GM23338 (cell line): ENCODE measurements at regions not wholly inside any gene's neighbourhood (a gene's known extent, or its start where the extent isn't known, plus 50 kb on each side); places are given as distances from the start of the nearest gene placed in this dataset.

Source experiments
- ATAC-seq: fragments of 200-7000 bp; cut with Tn5 transposase; 3 replicates; pipeline ENCODE4 v1.9.1; 2020
- DNase-seq: peaks from one replicate; pipeline ENCODE4 v3.0.0-alpha.2; 2015; ENCODE audit warnings: low spot score
- H2AFZ ChIP-seq: fragments of 200-600 bp; sonication (generic); 2 replicates; pipeline ENCODE4 v1.8.0; 2016; ENCODE audit warnings: antibody characterized with exemption, mild to moderate bottlenecking, moderate library complexity
- H3F3A ChIP-seq: fragments of 200-600 bp; sonication (generic); replicated peaks from 2 replicates; pipeline ENCODE4 v1.8.0; 2017; ENCODE audit warnings: antibody characterized with exemption, mixed run types, low read depth
- H3K27ac ChIP-seq: fragments of 200-600 bp; sonication (generic); 2 replicates; pipeline ENCODE4 v1.6.1; 2016; ENCODE audit warnings: low read depth
- H3K27me3 ChIP-seq: fragments of 200-600 bp; sonication (generic); 2 replicates; pipeline ENCODE4 v1.8.0; 2016; ENCODE audit warnings: mild to moderate bottlenecking, mixed run types, moderate library complexity; ENCODE audit not compliant: insufficient read depth
- H3K36me3 ChIP-seq: fragments of 200-600 bp; sonication (generic); 2 replicates; pipeline ENCODE4 v1.8.0; 2016; ENCODE audit warnings: mild to moderate bottlenecking; ENCODE audit not compliant: insufficient read depth
- H3K4me1 ChIP-seq: fragments of 200-600 bp; sonication (generic); 2 replicates; pipeline ENCODE4 v1.8.0; 2016; ENCODE audit warnings: mild to moderate bottlenecking, moderate library complexity; ENCODE audit not compliant: insufficient read depth
- H3K4me2 ChIP-seq: fragments of 200-600 bp; sonication (generic); 2 replicates; pipeline ENCODE4 v1.7.1; 2017; ENCODE audit warnings: mixed run types
- H3K4me3 ChIP-seq: fragments of 200-600 bp; sonication (generic); 2 replicates; pipeline ENCODE4 v1.6.1; 2016; ENCODE audit warnings: mixed run types
- H3K79me2 ChIP-seq: fragments of 200-600 bp; sonication (generic); replicated peaks from 2 replicates; pipeline ENCODE4 v1.8.0; 2017; ENCODE audit warnings: mild to moderate bottlenecking; ENCODE audit not compliant: insufficient read depth
- H3K9me2 ChIP-seq: fragments of 200-600 bp; sonication (generic); 2 replicates; pipeline ENCODE4 v1.8.0; 2017; ENCODE audit not compliant: insufficient read depth
- H4K20me1 ChIP-seq: fragments of 200-600 bp; sonication (generic); replicated peaks from 2 replicates; pipeline ENCODE4 v1.8.0; 2017; ENCODE audit warnings: mild to moderate bottlenecking; ENCODE audit not compliant: insufficient read depth
- H3K27ac Mint-ChIP-seq: 2 replicates; pipeline ENCODE4 v1.8.0; 2020; ENCODE audit warnings: inconsistent platforms, mild to moderate bottlenecking, moderate library complexity, mixed read lengths
- H3K27me3 Mint-ChIP-seq: 3 replicates; pipeline ENCODE4 v1.8.0; 2022; ENCODE audit warnings: low read depth, mild to moderate bottlenecking, moderate library complexity, mixed read lengths, inconsistent platforms; ENCODE audit not compliant: insufficient read depth, poor library complexity
- H3K36me3 Mint-ChIP-seq: 3 replicates; pipeline ENCODE4 v1.8.0; 2021; ENCODE audit warnings: low read depth, mild to moderate bottlenecking, inconsistent platforms, moderate library complexity, mixed read lengths
- H3K4me1 Mint-ChIP-seq: 3 replicates; pipeline ENCODE4 v1.8.0; 2020; ENCODE audit warnings: mild to moderate bottlenecking, inconsistent platforms, mixed read lengths
- H3K4me3 Mint-ChIP-seq: 3 replicates; pipeline ENCODE4 v1.8.0; 2021; ENCODE audit warnings: moderate library complexity, mild to moderate bottlenecking, inconsistent platforms, mixed read lengths
- H3K9me3 Mint-ChIP-seq: 3 replicates; pipeline ENCODE4 v1.8.0; 2020; ENCODE audit warnings: moderate library complexity, mild to moderate bottlenecking, inconsistent platforms, mixed read lengths
- CREB1 ChIP-seq: fragments of 250-450 bp; sonication (Bioruptor Pico); IDR thresholded peaks from 2 replicates; pipeline ENCODE4 v1.5.0; 2020; ENCODE audit warnings: low read depth, mild to moderate bottlenecking, moderate library complexity
- EZH2 ChIP-seq: fragments of 200-600 bp; sonication (generic); IDR thresholded peaks from one replicate; pipeline ENCODE4 v1.8.0; 2017; ENCODE audit warnings: antibody characterized with exemption, mild to moderate bottlenecking, low read depth; ENCODE audit not compliant: unreplicated experiment
- EZH2phosphoT487 ChIP-seq: fragments of 200-600 bp; sonication (generic); IDR thresholded peaks from one replicate; pipeline ENCODE4 v1.8.1; 2018; ENCODE audit warnings: antibody characterized with exemption; ENCODE audit not compliant: unreplicated experiment
- JUNB ChIP-seq: IDR thresholded peaks from one replicate; pipeline ENCODE4 v1.6.1; 2016; ENCODE audit warnings: antibody characterized with exemption; ENCODE audit not compliant: unreplicated experiment
- NANOG ChIP-seq: IDR thresholded peaks from 2 replicates; pipeline ENCODE4 v1.6.1; 2016; ENCODE audit warnings: antibody characterized with exemption, borderline replicate concordance
- STAT1 ChIP-seq: IDR thresholded peaks from one replicate; pipeline ENCODE4 v1.6.1; 2016; ENCODE audit warnings: antibody characterized with exemption; ENCODE audit not compliant: unreplicated experiment
- ZNF114 ChIP-seq: fragments of 250-450 bp; sonication (Bioruptor Pico); IDR thresholded peaks from 2 replicates; pipeline ENCODE4 v1.5.0; 2020; ENCODE audit warnings: mild to moderate bottlenecking, moderate library complexity
- ZNF331 ChIP-seq: fragments of 250-450 bp; sonication (Bioruptor Pico); IDR thresholded peaks from 2 replicates; pipeline ENCODE4 v1.5.0; 2020; ENCODE audit warnings: low read depth, mild to moderate bottlenecking, moderate library complexity
- TF ChIP-seq, protein P1 (sequence below), 2 experiments: fragments of 200-600 bp in 1 of 2; sonication (generic) in 1 of 2; conservative IDR thresholded peaks; 2 replicates each; pipeline versions ENCODE4 v1.5.1 to v1.6.1; 2016 to 2017; ENCODE audit warnings: antibody characterized with exemption in 2 of 2, low read depth in 2 of 2, mild to moderate bottlenecking in 2 of 2, moderate library complexity in 1 of 2
- TF ChIP-seq, protein P2 (sequence below): fragments of 250-450 bp; sonication (Bioruptor Pico); IDR thresholded peaks from 2 replicates; pipeline ENCODE4 v1.5.0; 2020; ENCODE audit warnings: mild to moderate bottlenecking, moderate library complexity
- TF ChIP-seq, protein P3 (sequence below): IDR thresholded peaks from 2 replicates; pipeline ENCODE4 v1.6.1; 2016; ENCODE audit warnings: antibody characterized with exemption
- TF ChIP-seq, protein P4 (sequence below): IDR thresholded peaks from one replicate; pipeline ENCODE4 v1.6.1; 2018; ENCODE audit warnings: antibody characterized with exemption; ENCODE audit not compliant: unreplicated experiment

DNA sequence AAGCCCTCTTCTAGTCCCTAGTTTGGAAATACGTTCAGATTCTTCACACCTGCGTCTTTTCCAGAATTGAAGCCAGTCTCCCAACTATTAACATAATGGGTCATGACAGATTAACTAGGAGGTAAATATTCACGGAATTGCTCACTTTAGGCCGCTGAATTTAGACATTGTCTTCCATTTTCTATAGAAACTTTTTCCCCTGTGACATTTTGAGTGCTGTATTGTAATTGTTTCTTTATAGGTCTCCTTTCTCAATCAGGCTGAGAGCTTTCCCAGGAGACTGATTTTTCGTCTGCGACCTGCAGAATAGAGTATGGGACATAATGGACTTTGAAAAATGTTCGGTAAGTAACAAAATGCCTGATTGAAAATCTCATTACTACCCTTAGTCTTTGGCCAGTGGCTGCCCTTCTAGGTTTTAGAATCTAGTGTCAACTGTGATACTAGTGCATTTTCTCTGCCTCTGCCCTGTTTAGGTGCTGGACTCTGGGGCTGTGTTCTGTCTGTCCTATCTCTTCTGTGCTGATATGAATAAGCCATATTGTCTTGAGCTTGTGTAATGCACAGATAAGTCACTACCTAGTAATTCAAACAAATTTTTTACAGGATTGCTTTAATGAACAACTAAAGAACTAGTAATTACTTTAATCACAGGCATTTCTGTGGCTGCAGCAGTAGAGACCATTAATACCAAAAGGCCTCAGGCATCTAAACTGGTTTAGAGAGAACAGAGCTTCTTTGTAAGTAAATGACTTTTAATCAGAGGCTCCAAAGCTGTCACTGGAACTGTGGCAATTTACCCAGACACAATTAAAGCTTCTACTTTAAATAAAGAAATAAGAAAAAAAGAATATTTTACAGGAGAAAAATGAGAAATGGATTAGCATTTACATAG, 122.4 kb upstream of the FREM2 start:
- no peak overlapping the region for H3K4me3 ChIP-seq
- no peaks in the 10 kb centered on the region for H3F3A ChIP-seq
- Mint-ChIP-seq H3K27ac (no peak overlapping the region), H3K36me3 (no peaks in the 10 kb centered on the region), H3K4me3 (no peak overlapping the region), H3K4me1 (no peaks in the 10 kb centered on the region; the same call in 2 of the 3 replicates), H3K9me3 (no peaks in the 10 kb centered on the region), H3K27me3 (peaks cover 3% of the 10 kb centered on the region)
- TF ChIP-seq, protein P1, sequence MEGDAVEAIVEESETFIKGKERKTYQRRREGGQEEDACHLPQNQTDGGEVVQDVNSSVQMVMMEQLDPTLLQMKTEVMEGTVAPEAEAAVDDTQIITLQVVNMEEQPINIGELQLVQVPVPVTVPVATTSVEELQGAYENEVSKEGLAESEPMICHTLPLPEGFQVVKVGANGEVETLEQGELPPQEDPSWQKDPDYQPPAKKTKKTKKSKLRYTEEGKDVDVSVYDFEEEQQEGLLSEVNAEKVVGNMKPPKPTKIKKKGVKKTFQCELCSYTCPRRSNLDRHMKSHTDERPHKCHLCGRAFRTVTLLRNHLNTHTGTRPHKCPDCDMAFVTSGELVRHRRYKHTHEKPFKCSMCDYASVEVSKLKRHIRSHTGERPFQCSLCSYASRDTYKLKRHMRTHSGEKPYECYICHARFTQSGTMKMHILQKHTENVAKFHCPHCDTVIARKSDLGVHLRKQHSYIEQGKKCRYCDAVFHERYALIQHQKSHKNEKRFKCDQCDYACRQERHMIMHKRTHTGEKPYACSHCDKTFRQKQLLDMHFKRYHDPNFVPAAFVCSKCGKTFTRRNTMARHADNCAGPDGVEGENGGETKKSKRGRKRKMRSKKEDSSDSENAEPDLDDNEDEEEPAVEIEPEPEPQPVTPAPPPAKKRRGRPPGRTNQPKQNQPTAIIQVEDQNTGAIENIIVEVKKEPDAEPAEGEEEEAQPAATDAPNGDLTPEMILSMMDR (conservative IDR thresholded peaks at IDR 0.05; ENCODE audit: low read depth in 2 of 2): no peak
- TF ChIP-seq EZH2phosphoT487 (no peak), NANOG (no peak), ZNF331 (CRISPR knock-in tag) (no peak), STAT1 (no peak), EZH2 (no peak), JUNB (no peak), ZNF114 (no peak), CREB1 (CRISPR knock-in tag) (no peak)
- TF ChIP-seq, protein P2, sequence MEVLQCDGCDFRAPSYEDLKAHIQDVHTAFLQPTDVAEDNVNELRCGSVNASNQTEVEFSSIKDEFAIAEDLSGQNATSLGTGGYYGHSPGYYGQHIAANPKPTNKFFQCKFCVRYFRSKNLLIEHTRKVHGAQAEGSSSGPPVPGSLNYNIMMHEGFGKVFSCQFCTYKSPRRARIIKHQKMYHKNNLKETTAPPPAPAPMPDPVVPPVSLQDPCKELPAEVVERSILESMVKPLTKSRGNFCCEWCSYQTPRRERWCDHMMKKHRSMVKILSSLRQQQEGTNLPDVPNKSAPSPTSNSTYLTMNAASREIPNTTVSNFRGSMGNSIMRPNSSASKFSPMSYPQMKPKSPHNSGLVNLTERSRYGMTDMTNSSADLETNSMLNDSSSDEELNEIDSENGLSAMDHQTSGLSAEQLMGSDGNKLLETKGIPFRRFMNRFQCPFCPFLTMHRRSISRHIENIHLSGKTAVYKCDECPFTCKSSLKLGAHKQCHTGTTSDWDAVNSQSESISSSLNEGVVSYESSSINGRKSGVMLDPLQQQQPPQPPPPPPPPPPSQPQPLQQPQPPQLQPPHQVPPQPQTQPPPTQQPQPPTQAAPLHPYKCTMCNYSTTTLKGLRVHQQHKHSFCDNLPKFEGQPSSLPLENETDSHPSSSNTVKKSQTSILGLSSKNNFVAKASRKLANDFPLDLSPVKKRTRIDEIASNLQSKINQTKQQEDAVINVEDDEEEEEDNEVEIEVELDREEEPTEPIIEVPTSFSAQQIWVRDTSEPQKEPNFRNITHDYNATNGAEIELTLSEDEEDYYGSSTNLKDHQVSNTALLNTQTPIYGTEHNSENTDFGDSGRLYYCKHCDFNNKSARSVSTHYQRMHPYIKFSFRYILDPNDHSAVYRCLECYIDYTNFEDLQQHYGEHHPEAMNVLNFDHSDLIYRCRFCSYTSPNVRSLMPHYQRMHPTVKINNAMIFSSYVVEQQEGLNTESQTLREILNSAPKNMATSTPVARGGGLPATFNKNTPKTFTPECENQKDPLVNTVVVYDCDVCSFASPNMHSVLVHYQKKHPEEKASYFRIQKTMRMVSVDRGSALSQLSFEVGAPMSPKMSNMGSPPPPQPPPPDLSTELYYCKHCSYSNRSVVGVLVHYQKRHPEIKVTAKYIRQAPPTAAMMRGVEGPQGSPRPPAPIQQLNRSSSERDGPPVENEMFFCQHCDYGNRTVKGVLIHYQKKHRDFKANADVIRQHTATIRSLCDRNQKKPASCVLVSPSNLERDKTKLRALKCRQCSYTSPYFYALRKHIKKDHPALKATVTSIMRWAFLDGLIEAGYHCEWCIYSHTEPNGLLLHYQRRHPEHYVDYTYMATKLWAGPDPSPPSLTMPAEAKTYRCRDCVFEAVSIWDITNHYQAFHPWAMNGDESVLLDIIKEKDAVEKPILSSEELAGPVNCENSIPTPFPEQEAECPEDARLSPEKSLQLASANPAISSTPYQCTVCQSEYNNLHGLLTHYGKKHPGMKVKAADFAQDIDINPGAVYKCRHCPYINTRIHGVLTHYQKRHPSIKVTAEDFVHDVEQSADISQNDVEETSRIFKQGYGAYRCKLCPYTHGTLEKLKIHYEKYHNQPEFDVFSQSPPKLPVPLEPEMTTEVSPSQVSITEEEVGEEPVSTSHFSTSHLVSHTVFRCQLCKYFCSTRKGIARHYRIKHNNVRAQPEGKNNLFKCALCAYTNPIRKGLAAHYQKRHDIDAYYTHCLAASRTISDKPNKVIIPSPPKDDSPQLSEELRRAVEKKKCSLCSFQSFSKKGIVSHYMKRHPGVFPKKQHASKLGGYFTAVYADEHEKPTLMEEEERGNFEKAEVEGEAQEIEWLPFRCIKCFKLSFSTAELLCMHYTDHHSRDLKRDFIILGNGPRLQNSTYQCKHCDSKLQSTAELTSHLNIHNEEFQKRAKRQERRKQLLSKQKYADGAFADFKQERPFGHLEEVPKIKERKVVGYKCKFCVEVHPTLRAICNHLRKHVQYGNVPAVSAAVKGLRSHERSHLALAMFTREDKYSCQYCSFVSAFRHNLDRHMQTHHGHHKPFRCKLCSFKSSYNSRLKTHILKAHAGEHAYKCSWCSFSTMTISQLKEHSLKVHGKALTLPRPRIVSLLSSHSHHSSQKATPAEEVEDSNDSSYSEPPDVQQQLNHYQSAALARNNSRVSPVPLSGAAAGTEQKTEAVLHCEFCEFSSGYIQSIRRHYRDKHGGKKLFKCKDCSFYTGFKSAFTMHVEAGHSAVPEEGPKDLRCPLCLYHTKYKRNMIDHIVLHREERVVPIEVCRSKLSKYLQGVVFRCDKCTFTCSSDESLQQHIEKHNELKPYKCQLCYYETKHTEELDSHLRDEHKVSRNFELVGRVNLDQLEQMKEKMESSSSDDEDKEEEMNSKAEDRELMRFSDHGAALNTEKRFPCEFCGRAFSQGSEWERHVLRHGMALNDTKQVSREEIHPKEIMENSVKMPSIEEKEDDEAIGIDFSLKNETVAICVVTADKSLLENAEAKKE (CRISPR knock-in tag): no peak
- TF ChIP-seq, protein P3, sequence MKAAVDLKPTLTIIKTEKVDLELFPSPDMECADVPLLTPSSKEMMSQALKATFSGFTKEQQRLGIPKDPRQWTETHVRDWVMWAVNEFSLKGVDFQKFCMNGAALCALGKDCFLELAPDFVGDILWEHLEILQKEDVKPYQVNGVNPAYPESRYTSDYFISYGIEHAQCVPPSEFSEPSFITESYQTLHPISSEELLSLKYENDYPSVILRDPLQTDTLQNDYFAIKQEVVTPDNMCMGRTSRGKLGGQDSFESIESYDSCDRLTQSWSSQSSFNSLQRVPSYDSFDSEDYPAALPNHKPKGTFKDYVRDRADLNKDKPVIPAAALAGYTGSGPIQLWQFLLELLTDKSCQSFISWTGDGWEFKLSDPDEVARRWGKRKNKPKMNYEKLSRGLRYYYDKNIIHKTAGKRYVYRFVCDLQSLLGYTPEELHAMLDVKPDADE: no peak
- TF ChIP-seq, protein P4, sequence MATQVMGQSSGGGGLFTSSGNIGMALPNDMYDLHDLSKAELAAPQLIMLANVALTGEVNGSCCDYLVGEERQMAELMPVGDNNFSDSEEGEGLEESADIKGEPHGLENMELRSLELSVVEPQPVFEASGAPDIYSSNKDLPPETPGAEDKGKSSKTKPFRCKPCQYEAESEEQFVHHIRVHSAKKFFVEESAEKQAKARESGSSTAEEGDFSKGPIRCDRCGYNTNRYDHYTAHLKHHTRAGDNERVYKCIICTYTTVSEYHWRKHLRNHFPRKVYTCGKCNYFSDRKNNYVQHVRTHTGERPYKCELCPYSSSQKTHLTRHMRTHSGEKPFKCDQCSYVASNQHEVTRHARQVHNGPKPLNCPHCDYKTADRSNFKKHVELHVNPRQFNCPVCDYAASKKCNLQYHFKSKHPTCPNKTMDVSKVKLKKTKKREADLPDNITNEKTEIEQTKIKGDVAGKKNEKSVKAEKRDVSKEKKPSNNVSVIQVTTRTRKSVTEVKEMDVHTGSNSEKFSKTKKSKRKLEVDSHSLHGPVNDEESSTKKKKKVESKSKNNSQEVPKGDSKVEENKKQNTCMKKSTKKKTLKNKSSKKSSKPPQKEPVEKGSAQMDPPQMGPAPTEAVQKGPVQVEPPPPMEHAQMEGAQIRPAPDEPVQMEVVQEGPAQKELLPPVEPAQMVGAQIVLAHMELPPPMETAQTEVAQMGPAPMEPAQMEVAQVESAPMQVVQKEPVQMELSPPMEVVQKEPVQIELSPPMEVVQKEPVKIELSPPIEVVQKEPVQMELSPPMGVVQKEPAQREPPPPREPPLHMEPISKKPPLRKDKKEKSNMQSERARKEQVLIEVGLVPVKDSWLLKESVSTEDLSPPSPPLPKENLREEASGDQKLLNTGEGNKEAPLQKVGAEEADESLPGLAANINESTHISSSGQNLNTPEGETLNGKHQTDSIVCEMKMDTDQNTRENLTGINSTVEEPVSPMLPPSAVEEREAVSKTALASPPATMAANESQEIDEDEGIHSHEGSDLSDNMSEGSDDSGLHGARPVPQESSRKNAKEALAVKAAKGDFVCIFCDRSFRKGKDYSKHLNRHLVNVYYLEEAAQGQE: no peak
- ATAC-seq: no peak
- H3K4me2 ChIP-seq: no peak overlapping the region
- H3K4me1 ChIP-seq: no peaks in the 10 kb centered on the region
- H3K79me2 ChIP-seq: no peaks in the 10 kb centered on the region
- no peaks in the 10 kb centered on the region for H3K36me3 ChIP-seq
- H2AFZ ChIP-seq: 0 out of 2 replicates have a peak overlapping the region, but pooled peaks have one; percentile 28
- H3K27ac ChIP-seq: no peak overlapping the region
- no peaks in the 10 kb centered on the region for H4K20me1 ChIP-seq
- no peaks in the 10 kb centered on the region for H3K27me3 ChIP-seq
- DNase-seq: no peak
- no peaks in the 10 kb centered on the region for H3K9me2 ChIP-seq
